CD8-positive, alpha-beta memory T cell (primary cell): ENCODE measurements at regions not wholly inside any gene's neighbourhood (a gene's known extent, or its start where the extent isn't known, plus 50 kb on each side); places are given as distances from the start of the nearest gene placed in this dataset.

ENCODE experiments used
- CTCF ChIA-PET: fragments of 350-600 bp; sonication (Branson Sonifier 250); formaldehyde crosslinking; loops from one replicate; lab custom pipeline; 2021; ENCODE audit warnings: antibody characterized with exemption; lab: Charles Lee
- POLR2A ChIA-PET: fragments of 350-600 bp; sonication (Branson Sonifier 250); formaldehyde crosslinking; loops from one replicate; lab custom pipeline; 2021; ENCODE audit warnings: antibody characterized with exemption; lab: Charles Lee
- DNase-seq, 5 donors: peaks; one replicate each; pipeline versions ENCODE4 v3.0.0 to v3.0.0-alpha.2; 2020 to 2022; ENCODE audit warnings: mixed read lengths in 1 of 5
- H3K27ac ChIP-seq: one replicate; pipeline ENCODE4 v1.7.0; 2013; ENCODE audit warnings: low read depth, mild to moderate bottlenecking, low read length, moderate library complexity
- H3K27me3 ChIP-seq: 2 replicates; pipeline ENCODE4 v1.7.0; 2013; ENCODE audit warnings: low read length, mild to moderate bottlenecking; ENCODE audit not compliant: insufficient read depth, poor library complexity, severe bottlenecking
- H3K36me3 ChIP-seq: 2 replicates; pipeline ENCODE4 v1.7.0; 2013; ENCODE audit warnings: mild to moderate bottlenecking, low read length, moderate library complexity; ENCODE audit not compliant: insufficient read depth
- H3K4me1 ChIP-seq: 2 replicates; pipeline ENCODE4 v1.7.0; 2013; ENCODE audit warnings: mild to moderate bottlenecking, low read length, moderate library complexity; ENCODE audit not compliant: insufficient read depth
- H3K4me3 ChIP-seq: 2 replicates; pipeline ENCODE4 v1.7.0; 2013; ENCODE audit warnings: mild to moderate bottlenecking, low read length
- H3K9me3 ChIP-seq: 2 replicates; pipeline ENCODE4 v1.7.0; 2013; ENCODE audit warnings: mild to moderate bottlenecking, low read length
- H3K27ac Mint-ChIP-seq, 8 donors: one replicate each; pipeline ENCODE4 v1.8.0; 2020 to 2021; ENCODE audit warnings: mixed read lengths in 8 of 8, mild to moderate bottlenecking in 6 of 8, inconsistent platforms in 3 of 8, moderate library complexity in 3 of 8
- H3K27me3 Mint-ChIP-seq, 2 donors: one replicate each; pipeline ENCODE4 v1.8.0; 2020 to 2021; ENCODE audit warnings: mixed read lengths in 2 of 2, mild to moderate bottlenecking in 1 of 2, moderate library complexity in 1 of 2
- H3K36me3 Mint-ChIP-seq, 3 donors: one replicate each; pipeline ENCODE4 v1.8.0; 2020 to 2021; ENCODE audit warnings: mixed read lengths in 3 of 3, inconsistent platforms in 1 of 3, mild to moderate bottlenecking in 1 of 3
- H3K4me1 Mint-ChIP-seq, 3 donors: one replicate each; pipeline ENCODE4 v1.8.0; 2020 to 2021; ENCODE audit warnings: mixed read lengths in 3 of 3, inconsistent platforms in 1 of 3, mild to moderate bottlenecking in 1 of 3
- H3K4me3 Mint-ChIP-seq, 7 donors: one replicate each; pipeline ENCODE4 v1.8.0; 2020 to 2021; ENCODE audit warnings: mixed read lengths in 7 of 7, mild to moderate bottlenecking in 6 of 7, moderate library complexity in 4 of 7, inconsistent platforms in 2 of 7
- H3K9me3 Mint-ChIP-seq, 5 donors: one replicate each; pipeline ENCODE4 v1.8.0; 2020 to 2022; ENCODE audit warnings: mixed read lengths in 5 of 5, mild to moderate bottlenecking in 3 of 5, moderate library complexity in 2 of 5, inconsistent platforms in 1 of 5

- Histone ChIP-seq H3K27me3 (no peaks in the 10 kb centered on the region), H3K4me3 (no peak overlapping the region), H3K36me3 (no peaks in the 10 kb centered on the region), H3K27ac (no peak overlapping the region), H3K4me1 (no peaks in the 10 kb centered on the region), H3K9me3 (no peaks in the 10 kb centered on the region)
- H3K27me3 Mint-ChIP-seq = no peaks in the 10 kb centered on the region
- CTCF ChIA-PET = no interaction called here
- DNase-seq = no peak
- H3K36me3 Mint-ChIP-seq = no peaks in the 10 kb centered on the region
- H3K4me1 Mint-ChIP-seq = no peaks in the 10 kb centered on the region
- H3K4me3 Mint-ChIP-seq = no peak overlapping the region
- peaks cover 0 to 10% (median 6%) of the 10 kb centered on the region in 5 donors for H3K9me3 Mint-ChIP-seq
- no peak overlapping the region for H3K27ac Mint-ChIP-seq
- POLR2A ChIA-PET = no interaction called here
These were observed 81.3 kb downstream of the RFPL4B start for GRCh38 chr6:112428477-112428876.

- H3K36me3 ChIP-seq = no peaks in the 10 kb centered on the region
- DNase-seq = no peak
- Mint-ChIP-seq H3K4me3 (no peak overlapping the region), H3K4me1 (no peaks in the 10 kb centered on the region), H3K27ac (no peak overlapping the region), H3K9me3 (peaks cover 0 to 10% (median 5%) of the 10 kb centered on the region in 5 donors), H3K27me3 (no peaks in the 10 kb centered on the region), H3K36me3 (no peaks in the 10 kb centered on the region)
- H3K9me3 ChIP-seq = no peaks in the 10 kb centered on the region
- no peaks in the 10 kb centered on the region for H3K4me1 ChIP-seq
- no peak overlapping the region for H3K4me3 ChIP-seq
- POLR2A ChIA-PET = no interaction called here
- CTCF ChIA-PET = no interaction called here
- H3K27ac ChIP-seq = no peak overlapping the region
- no peaks in the 10 kb centered on the region for H3K27me3 ChIP-seq
These were observed 82.1 kb downstream of the RFPL4B start for GRCh38 chr6:112429226-112429625.

- Mint-ChIP-seq H3K4me1 (no peaks in the 10 kb centered on the region), H3K9me3 (peaks cover 0 to 4% (median 0%) of the 10 kb centered on the region in 5 donors), H3K4me3 (no peak overlapping the region), H3K27ac (peak overlapping the region in 1 of 8 donors; percentile 61), H3K27me3 (no peaks in the 10 kb centered on the region), H3K36me3 (no peaks in the 10 kb centered on the region)
- ChIA-PET CTCF (no interaction called here), POLR2A (no interaction called here)
- H3K4me1 ChIP-seq = no peaks in the 10 kb centered on the region
- H3K27me3 ChIP-seq = no peaks in the 10 kb centered on the region
- H3K4me3 ChIP-seq = no peak overlapping the region
- H3K36me3 ChIP-seq = no peaks in the 10 kb centered on the region
- H3K27ac ChIP-seq = no peak overlapping the region
- no peak for DNase-seq
- H3K9me3 ChIP-seq = no peaks in the 10 kb centered on the region
These were observed 84.7 kb downstream of the RFPL4B start for GRCh38 chr6:112431803-112432202.

- Mint-ChIP-seq H3K27ac (no peak overlapping the region), H3K36me3 (no peaks in the 10 kb centered on the region), H3K27me3 (no peaks in the 10 kb centered on the region), H3K9me3 (peaks cover 0 to 3% (median 0%) of the 10 kb centered on the region in 5 donors), H3K4me3 (no peak overlapping the region), H3K4me1 (no peaks in the 10 kb centered on the region)
- CTCF ChIA-PET = no interaction called here
- H3K4me3 ChIP-seq = no peak overlapping the region
- no peaks in the 10 kb centered on the region for H3K27me3 ChIP-seq
- H3K9me3 ChIP-seq = no peaks in the 10 kb centered on the region
- no peaks in the 10 kb centered on the region for H3K36me3 ChIP-seq
- no peak overlapping the region for H3K27ac ChIP-seq
- POLR2A ChIA-PET = no interaction called here
- no peak for DNase-seq
- H3K4me1 ChIP-seq = no peaks in the 10 kb centered on the region
These were observed 85.7 kb downstream of the RFPL4B start for GRCh38 chr6:112432853-112433252.

GRCh38 chr6:112433457-112433856, 86.3 kb downstream of the RFPL4B start:
- Mint-ChIP-seq H3K9me3 (peaks cover 0 to 3% (median 0%) of the 10 kb centered on the region in 5 donors), H3K27me3 (no peaks in the 10 kb centered on the region), H3K36me3 (no peaks in the 10 kb centered on the region), H3K4me1 (no peaks in the 10 kb centered on the region), H3K27ac (no peak overlapping the region), H3K4me3 (no peak overlapping the region)
- no peaks in the 10 kb centered on the region for H3K9me3 ChIP-seq
- no peak for DNase-seq
- H3K27me3 ChIP-seq = no peaks in the 10 kb centered on the region
- H3K27ac ChIP-seq = no peak overlapping the region
- H3K36me3 ChIP-seq = no peaks in the 10 kb centered on the region
- ChIA-PET CTCF (no interaction called here), POLR2A (no interaction called here)
- H3K4me1 ChIP-seq = no peaks in the 10 kb centered on the region
- no peak overlapping the region for H3K4me3 ChIP-seq

- no peaks in the 10 kb centered on the region for H3K36me3 Mint-ChIP-seq
- Histone ChIP-seq H3K27ac (no peak overlapping the region), H3K27me3 (no peaks in the 10 kb centered on the region), H3K9me3 (no peaks in the 10 kb centered on the region), H3K36me3 (no peaks in the 10 kb centered on the region), H3K4me3 (no peak overlapping the region), H3K4me1 (no peaks in the 10 kb centered on the region)
- POLR2A ChIA-PET = no interaction called here
- CTCF ChIA-PET = no interaction called here
- DNase-seq = no peak
- no peaks in the 10 kb centered on the region for H3K27me3 Mint-ChIP-seq
- H3K4me1 Mint-ChIP-seq = no peaks in the 10 kb centered on the region
- H3K9me3 Mint-ChIP-seq = no peaks in the 10 kb centered on the region
- no peak overlapping the region for H3K4me3 Mint-ChIP-seq
- H3K27ac Mint-ChIP-seq = no peak overlapping the region
These were observed 87.8 kb downstream of the RFPL4B start for GRCh38 chr6:112434896-112435435.

GRCh38 chr6:112437058-112437457, 89.9 kb downstream of the RFPL4B start:
- no peaks in the 10 kb centered on the region for H3K27me3 ChIP-seq
- CTCF ChIA-PET = no interaction called here
- no peaks in the 10 kb centered on the region for H3K9me3 ChIP-seq
- no peak for DNase-seq
- no peak overlapping the region for H3K27ac ChIP-seq
- no peaks in the 10 kb centered on the region for H3K4me1 Mint-ChIP-seq
- no peak overlapping the region for H3K4me3 ChIP-seq
- no peaks in the 10 kb centered on the region for H3K36me3 Mint-ChIP-seq
- H3K27me3 Mint-ChIP-seq = no peaks in the 10 kb centered on the region
- no peaks in the 10 kb centered on the region for H3K36me3 ChIP-seq
- POLR2A ChIA-PET = no interaction called here
- no peak overlapping the region for H3K4me3 Mint-ChIP-seq
- no peak overlapping the region for H3K27ac Mint-ChIP-seq
- no peaks in the 10 kb centered on the region for H3K4me1 ChIP-seq
- H3K9me3 Mint-ChIP-seq = no peaks in the 10 kb centered on the region

GRCh38 chr6:112439010-112439409, 91.9 kb downstream of the RFPL4B start:
- Histone ChIP-seq H3K9me3 (no peaks in the 10 kb centered on the region), H3K4me1 (no peaks in the 10 kb centered on the region), H3K4me3 (no peak overlapping the region), H3K27me3 (no peaks in the 10 kb centered on the region), H3K27ac (no peak overlapping the region), H3K36me3 (no peaks in the 10 kb centered on the region)
- ChIA-PET POLR2A (no interaction called here), CTCF (no interaction called here)
- no peaks in the 10 kb centered on the region for H3K27me3 Mint-ChIP-seq
- no peaks in the 10 kb centered on the region for H3K4me1 Mint-ChIP-seq
- no peak overlapping the region for H3K4me3 Mint-ChIP-seq
- no peak for DNase-seq
- H3K27ac Mint-ChIP-seq = no peak overlapping the region
- H3K36me3 Mint-ChIP-seq = no peaks in the 10 kb centered on the region
- no peaks in the 10 kb centered on the region for H3K9me3 Mint-ChIP-seq

- H3K27ac Mint-ChIP-seq = no peak overlapping the region
- H3K27ac ChIP-seq = no peak overlapping the region
- H3K36me3 ChIP-seq = no peaks in the 10 kb centered on the region
- H3K4me3 ChIP-seq = no peak overlapping the region
- H3K9me3 Mint-ChIP-seq = no peaks in the 10 kb centered on the region
- no peaks in the 10 kb centered on the region for H3K27me3 ChIP-seq
- CTCF ChIA-PET = no interaction called here
- H3K4me1 Mint-ChIP-seq = no peaks in the 10 kb centered on the region
- no peaks in the 10 kb centered on the region for H3K36me3 Mint-ChIP-seq
- no peaks in the 10 kb centered on the region for H3K9me3 ChIP-seq
- no peaks in the 10 kb centered on the region for H3K27me3 Mint-ChIP-seq
- POLR2A ChIA-PET = no interaction called here
- no peak for DNase-seq
- no peaks in the 10 kb centered on the region for H3K4me1 ChIP-seq
- H3K4me3 Mint-ChIP-seq = no peak overlapping the region
These were observed 92.3 kb downstream of the RFPL4B start for GRCh38 chr6:112439432-112439831.
